ENCODE measurements at regions not wholly inside any gene's neighbourhood (a gene's known extent, or its start where the extent isn't known, plus 50 kb on each side); places are given as distances from the start of the nearest gene placed in this dataset.

GRCh38 chr5:179438011-179438441, 92.8 kb upstream of the ADAMTS2 start:
- POLR2A ChIA-PET, result no interaction called here

GRCh38 chr5:179437341-179438001, 92.2 kb upstream of the ADAMTS2 start:
- intact Hi-C loops (cut with micrococcal nuclease; ENCODE audit: unreplicated experiment), result no loop called here
- Histone ChIP-seq H4K20me1 (ENCODE audit: insufficient read depth, low read length) (no peaks in the 10 kb centered on the region), H3K9me2 (ENCODE audit: insufficient read depth, low read length) (no peaks in the 10 kb centered on the region), H3K36me3 (ENCODE audit: insufficient read depth, low read length) (no peaks in the 10 kb centered on the region), H3K4me3 (ENCODE audit: low read depth, low read length, poor library complexity, severe bottlenecking) (no peak overlapping the region), H3K4me2 (ENCODE audit: low read length) (no peak overlapping the region), H3K9me3 (ENCODE audit: low read length) (no peaks in the 10 kb centered on the region), H3K79me2 (ENCODE audit: insufficient read depth, low read depth, low read length) (no peaks in the 10 kb centered on the region), H2AFZ (ENCODE audit: low read length) (no peak overlapping the region), H3K27ac (ENCODE audit: low read depth, low read length, poor library complexity, severe bottlenecking) (no peak overlapping the region), H3K4me1 (ENCODE audit: insufficient read depth, low read length, poor library complexity, severe bottlenecking) (no peaks in the 10 kb centered on the region)
- TF ChIP-seq EZH2phosphoT487 (IDR thresholded peaks at IDR 0.05; ENCODE audit: borderline replicate concordance, low read depth, low read length) (no peak), CTCF (conservative IDR thresholded peaks at IDR 0.05; ENCODE audit: low read length) (no peak)
- POLR2A ChIA-PET, result no interaction called here
- DNase-seq (ENCODE audit: low spot score), result no peak
- CTCF ChIA-PET (ENCODE audit: unreplicated experiment), result no interaction called here
- BruUV-seq (replicated peaks), result no TSS peak

More at GRCh38 chr5:179438011-179438441, 92.8 kb upstream of the ADAMTS2 start:
- intact Hi-C loops (cut with micrococcal nuclease; ENCODE audit: unreplicated experiment), result no loop called here
- no peak for DNase-seq (ENCODE audit: low spot score)
- BruUV-seq (replicated peaks), result no TSS peak
- H3K9me3 ChIP-seq (ENCODE audit: low read length), result no peaks in the 10 kb centered on the region
- no peaks in the 10 kb centered on the region for H4K20me1 ChIP-seq (ENCODE audit: insufficient read depth, low read length)
- H3K27ac ChIP-seq (ENCODE audit: low read depth, low read length, poor library complexity, severe bottlenecking), result no peak overlapping the region
- CTCF ChIA-PET (ENCODE audit: unreplicated experiment), result no interaction called here
- no peaks in the 10 kb centered on the region for H3K9me2 ChIP-seq (ENCODE audit: insufficient read depth, low read length)
- TF ChIP-seq CTCF (conservative IDR thresholded peaks at IDR 0.05; ENCODE audit: low read length) (no peak), EZH2phosphoT487 (IDR thresholded peaks at IDR 0.05; ENCODE audit: borderline replicate concordance, low read depth, low read length) (no peak)
- no peaks in the 10 kb centered on the region for H3K4me1 ChIP-seq (ENCODE audit: insufficient read depth, low read length, poor library complexity, severe bottlenecking)
- no peak overlapping the region for H3K4me2 ChIP-seq (ENCODE audit: low read length)
- H3K4me3 ChIP-seq (ENCODE audit: low read depth, low read length, poor library complexity, severe bottlenecking), result no peak overlapping the region
- no peak overlapping the region for H2AFZ ChIP-seq (ENCODE audit: low read length)
- H3K79me2 ChIP-seq (ENCODE audit: insufficient read depth, low read depth, low read length), result no peaks in the 10 kb centered on the region
- H3K36me3 ChIP-seq (ENCODE audit: insufficient read depth, low read length), result no peaks in the 10 kb centered on the region

- Histone ChIP-seq H3K79me2 (ENCODE audit: insufficient read depth, low read depth, low read length) (no peaks in the 10 kb centered on the region), H3K9me3 (ENCODE audit: low read length) (no peaks in the 10 kb centered on the region), H3K4me2 (ENCODE audit: low read length) (no peak overlapping the region), H3K9me2 (ENCODE audit: insufficient read depth, low read length) (no peaks in the 10 kb centered on the region), H3K4me3 (ENCODE audit: low read depth, low read length, poor library complexity, severe bottlenecking) (no peak overlapping the region), H2AFZ (ENCODE audit: low read length) (no peak overlapping the region), H3K27ac (ENCODE audit: low read depth, low read length, poor library complexity, severe bottlenecking) (no peak overlapping the region), H4K20me1 (ENCODE audit: insufficient read depth, low read length) (no peaks in the 10 kb centered on the region), H3K4me1 (ENCODE audit: insufficient read depth, low read length, poor library complexity, severe bottlenecking) (no peaks in the 10 kb centered on the region), H3K36me3 (ENCODE audit: insufficient read depth, low read length) (no peaks in the 10 kb centered on the region)
- DNase-seq (ENCODE audit: low spot score), result no peak
- intact Hi-C loops (cut with micrococcal nuclease; ENCODE audit: unreplicated experiment), result no loop called here
- no TSS peak for BruUV-seq (replicated peaks)
- ChIA-PET CTCF (ENCODE audit: unreplicated experiment) (no interaction called here), POLR2A (no interaction called here)
- TF ChIP-seq EZH2phosphoT487 (IDR thresholded peaks at IDR 0.05; ENCODE audit: borderline replicate concordance, low read depth, low read length) (no peak), CTCF (conservative IDR thresholded peaks at IDR 0.05; ENCODE audit: low read length) (no peak)
These were observed 91.3 kb upstream of the ADAMTS2 start for GRCh38 chr5:179436321-179437122.

All from OCI-LY7 (cell line).